Progenitor cell of endocrine pancreas (in vitro differentiated cells): ENCODE measurements at regions not wholly inside any gene's neighbourhood (a gene's known extent, or its start where the extent isn't known, plus 50 kb on each side); places are given as distances from the start of the nearest gene placed in this dataset.

ENCODE experiments used
- DNase-seq: peaks from one replicate; pipeline ENCODE4 v3.0.0; 2021; ENCODE audit warnings: low spot score; ENCODE audit not compliant: unreplicated experiment
- H3K27ac Mint-ChIP-seq: 2 replicates; pipeline ENCODE4 v1.8.0; 2021; ENCODE audit warnings: mild to moderate bottlenecking, moderate library complexity, mixed read lengths
- H3K27me3 Mint-ChIP-seq: 2 replicates; pipeline ENCODE4 v1.8.0; 2021; ENCODE audit warnings: mixed read lengths
- H3K36me3 Mint-ChIP-seq: 2 replicates; pipeline ENCODE4 v1.8.0; 2022; ENCODE audit warnings: mixed read lengths; ENCODE audit not compliant: insufficient read depth
- H3K4me1 Mint-ChIP-seq: 2 replicates; pipeline ENCODE4 v1.8.0; 2021; ENCODE audit warnings: low read depth, mixed read lengths
- H3K4me3 Mint-ChIP-seq: 2 replicates; pipeline ENCODE4 v1.8.0; 2021; ENCODE audit warnings: low read depth, mild to moderate bottlenecking, moderate library complexity, mixed read lengths
- H3K9me3 Mint-ChIP-seq: 2 replicates; pipeline ENCODE4 v1.8.0; 2021; ENCODE audit warnings: low read depth, mixed read lengths
- TF ChIP-seq, protein P1 (sequence below): fragments of 200-600 bp; sonication (generic); IDR thresholded peaks from one replicate; pipeline ENCODE4 v1.5.0; 2021; ENCODE audit warnings: antibody characterized with exemption, mild to moderate bottlenecking; ENCODE audit not compliant: unreplicated experiment

DNA sequence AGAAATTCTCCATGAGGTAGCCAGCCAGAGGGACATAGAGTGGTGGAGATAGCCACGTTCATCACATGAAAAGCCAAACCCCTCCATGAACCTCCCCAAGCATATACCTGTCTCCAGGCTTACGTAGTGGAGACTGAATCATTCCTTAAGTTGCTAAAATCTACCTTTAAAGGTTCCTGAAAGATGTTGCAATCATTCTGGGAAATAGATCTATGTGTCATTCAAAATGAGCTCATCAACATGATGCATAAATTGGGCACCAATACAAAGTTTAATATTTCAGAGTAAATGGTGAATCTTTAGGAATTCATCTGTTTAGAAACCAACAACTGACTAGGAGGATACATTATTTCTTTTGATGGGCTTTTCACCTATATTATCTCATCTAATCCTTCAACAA lies 362.6 kb upstream of the ID2 start:
- H3K9me3 Mint-ChIP-seq: no peaks in the 10 kb centered on the region
- H3K36me3 Mint-ChIP-seq: no peaks in the 10 kb centered on the region
- peaks cover 17% of the 10 kb centered on the region for H3K27me3 Mint-ChIP-seq

DNA sequence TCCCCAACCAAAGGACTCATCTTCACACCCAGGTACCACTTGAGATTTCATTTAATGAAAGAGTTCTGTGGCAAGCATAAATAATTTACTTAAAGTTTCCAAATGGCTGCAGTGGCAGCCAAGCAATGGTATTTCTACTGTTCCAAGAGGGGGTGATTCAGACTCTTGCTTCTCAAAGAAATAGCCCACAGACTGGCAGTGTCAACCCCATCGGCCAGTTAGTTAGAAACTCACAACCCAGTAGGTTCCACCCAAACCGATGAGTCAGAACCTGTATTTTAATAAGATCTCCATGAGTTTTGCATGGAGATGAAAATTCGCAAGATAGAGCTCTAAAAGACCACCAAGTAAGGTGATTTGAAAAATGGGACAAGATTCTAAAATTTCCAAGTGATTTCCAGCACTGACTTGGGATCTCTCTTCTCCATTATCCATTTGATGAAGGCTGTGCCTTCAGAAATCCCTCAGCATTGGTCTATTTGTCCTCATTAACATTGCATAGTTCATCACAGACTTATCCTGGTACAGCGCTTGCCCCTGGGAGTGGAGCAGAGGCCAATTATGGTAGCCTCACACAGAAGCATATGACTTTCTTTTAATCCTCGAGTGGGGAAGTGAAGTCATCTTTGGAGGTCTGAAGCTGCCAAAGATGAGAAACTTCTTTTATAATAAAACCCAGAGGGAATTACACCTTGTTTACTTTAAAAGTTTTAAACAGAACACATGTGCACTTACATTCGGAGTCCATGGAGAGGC lies 361.4 kb upstream of the ID2 start:
- no peak overlapping the region for H3K4me3 Mint-ChIP-seq
- H3K4me1 Mint-ChIP-seq: peaks cover 12% of the 10 kb centered on the region
- H3K9me3 Mint-ChIP-seq: no peaks in the 10 kb centered on the region
- TF ChIP-seq, protein P1, sequence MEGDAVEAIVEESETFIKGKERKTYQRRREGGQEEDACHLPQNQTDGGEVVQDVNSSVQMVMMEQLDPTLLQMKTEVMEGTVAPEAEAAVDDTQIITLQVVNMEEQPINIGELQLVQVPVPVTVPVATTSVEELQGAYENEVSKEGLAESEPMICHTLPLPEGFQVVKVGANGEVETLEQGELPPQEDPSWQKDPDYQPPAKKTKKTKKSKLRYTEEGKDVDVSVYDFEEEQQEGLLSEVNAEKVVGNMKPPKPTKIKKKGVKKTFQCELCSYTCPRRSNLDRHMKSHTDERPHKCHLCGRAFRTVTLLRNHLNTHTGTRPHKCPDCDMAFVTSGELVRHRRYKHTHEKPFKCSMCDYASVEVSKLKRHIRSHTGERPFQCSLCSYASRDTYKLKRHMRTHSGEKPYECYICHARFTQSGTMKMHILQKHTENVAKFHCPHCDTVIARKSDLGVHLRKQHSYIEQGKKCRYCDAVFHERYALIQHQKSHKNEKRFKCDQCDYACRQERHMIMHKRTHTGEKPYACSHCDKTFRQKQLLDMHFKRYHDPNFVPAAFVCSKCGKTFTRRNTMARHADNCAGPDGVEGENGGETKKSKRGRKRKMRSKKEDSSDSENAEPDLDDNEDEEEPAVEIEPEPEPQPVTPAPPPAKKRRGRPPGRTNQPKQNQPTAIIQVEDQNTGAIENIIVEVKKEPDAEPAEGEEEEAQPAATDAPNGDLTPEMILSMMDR: no peak
- DNase-seq: no peak
- no peak overlapping the region for H3K27ac Mint-ChIP-seq
- peaks cover 30% of the 10 kb centered on the region for H3K27me3 Mint-ChIP-seq
- H3K36me3 Mint-ChIP-seq: no peaks in the 10 kb centered on the region

More for the DNA sequence above, 362.6 kb upstream of the ID2 start:
- TF ChIP-seq, protein P1: no peak
- no peak overlapping the region for H3K4me3 Mint-ChIP-seq
- H3K27ac Mint-ChIP-seq: no peak overlapping the region
- DNase-seq: no peak
- peaks cover 4% of the 10 kb centered on the region for H3K4me1 Mint-ChIP-seq

DNA sequence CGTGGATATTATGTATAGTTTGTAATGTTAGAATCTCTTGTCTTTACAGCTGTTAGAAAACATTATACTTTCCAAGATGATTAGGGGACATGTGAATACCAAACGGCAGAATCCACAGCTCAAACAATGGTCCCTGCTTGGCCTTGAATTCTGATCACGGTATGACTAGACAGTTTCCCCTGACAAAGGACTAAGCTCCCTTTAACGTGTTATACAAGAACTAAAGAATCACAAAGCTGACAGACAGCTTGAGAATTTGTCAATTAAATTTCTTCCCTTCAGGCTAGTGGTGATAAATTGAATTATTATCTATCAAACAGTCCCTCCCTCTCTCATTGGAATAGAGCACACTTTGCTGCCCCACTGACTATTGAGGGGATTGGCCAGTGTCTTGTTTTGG lies 359.2 kb upstream of the ID2 start:
- peaks cover 44% of the 10 kb centered on the region for H3K27me3 Mint-ChIP-seq

GRCh38 chr2:8324164-8324856 lies 357.5 kb upstream of the ID2 start:
- Mint-ChIP-seq H3K27ac (no peak overlapping the region), H3K4me1 (peaks cover 10% of the 10 kb centered on the region), H3K4me3 (no peak overlapping the region), H3K27me3 (peaks cover 37% of the 10 kb centered on the region), H3K9me3 (no peaks in the 10 kb centered on the region), H3K36me3 (no peaks in the 10 kb centered on the region)
- DNase-seq: no peak
- TF ChIP-seq, protein P1: no peak

More for the DNA sequence above, 359.2 kb upstream of the ID2 start:
- TF ChIP-seq, protein P1: no peak
- H3K36me3 Mint-ChIP-seq: no peaks in the 10 kb centered on the region
- no peak for DNase-seq
- H3K27ac Mint-ChIP-seq: no peak overlapping the region
- H3K9me3 Mint-ChIP-seq: no peaks in the 10 kb centered on the region
- H3K4me1 Mint-ChIP-seq: peaks cover 10% of the 10 kb centered on the region
- no peak overlapping the region for H3K4me3 Mint-ChIP-seq

DNA sequence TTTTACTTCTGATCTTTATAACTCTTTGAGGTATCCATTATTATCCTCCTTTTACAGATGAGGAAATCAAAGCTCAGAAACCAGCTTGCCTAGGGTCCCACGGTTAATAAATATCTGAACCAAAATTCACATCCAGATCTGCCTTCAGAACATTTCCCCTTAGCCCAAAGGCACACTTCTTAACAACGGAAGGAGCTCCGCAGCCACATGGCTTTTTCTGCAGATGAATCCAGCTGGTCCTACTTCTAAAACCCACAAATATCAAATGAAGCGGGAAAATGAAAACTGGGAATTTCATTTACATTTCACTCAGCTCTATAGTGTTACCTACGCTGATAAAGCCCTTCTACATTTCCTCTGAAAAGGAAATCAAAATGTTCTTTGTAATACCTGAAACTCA lies 357.0 kb upstream of the ID2 start:
- no peaks in the 10 kb centered on the region for H3K9me3 Mint-ChIP-seq
- TF ChIP-seq, protein P1: no peak
- no peak for DNase-seq

More for the DNA sequence above, 357.0 kb upstream of the ID2 start:
- peaks cover 12% of the 10 kb centered on the region for H3K4me1 Mint-ChIP-seq
- H3K27ac Mint-ChIP-seq: no peak overlapping the region
- H3K36me3 Mint-ChIP-seq: no peaks in the 10 kb centered on the region
- H3K4me3 Mint-ChIP-seq: no peak overlapping the region
- peaks cover 37% of the 10 kb centered on the region for H3K27me3 Mint-ChIP-seq
